ENCODE measurements at regions not wholly inside any gene's neighbourhood (a gene's known extent, or its start where the extent isn't known, plus 50 kb on each side); places are given as distances from the start of the nearest gene placed in this dataset.

- no peaks in the 10 kb centered on the region for H3K27me3 ChIP-seq (replicated peaks; ENCODE audit: control insufficient read depth, insufficient read depth, low read length, poor library complexity, severe bottlenecking)
- no peak overlapping the region for H3K4me3 ChIP-seq (ENCODE audit: insufficient read depth, low read depth, low read length, poor library complexity, severe bottlenecking)
- DNase-seq, result no peak
- no peaks in the 10 kb centered on the region for H3K9me3 ChIP-seq (ENCODE audit: control insufficient read depth, low read length)
- no peak overlapping the region for H3K27ac ChIP-seq (ENCODE audit: insufficient read depth, low read length, poor library complexity, severe bottlenecking)
- no peaks in the 10 kb centered on the region for H3K4me1 ChIP-seq (ENCODE audit: control insufficient read depth, insufficient read depth, low read length, poor library complexity, severe bottlenecking)
- no peaks in the 10 kb centered on the region for H3K36me3 ChIP-seq (ENCODE audit: control insufficient read depth, insufficient read depth, low read length)
Measured at GRCh38 chr5:2562036-2562435, 189.4 kb downstream of the IRX2 start.

GRCh38 chr5:2560435-2560834 lies 191.0 kb downstream of the IRX2 start:
- no peaks in the 10 kb centered on the region for H3K4me1 ChIP-seq (ENCODE audit: control insufficient read depth, insufficient read depth, low read length, poor library complexity, severe bottlenecking)
- no peak overlapping the region for H3K4me3 ChIP-seq (ENCODE audit: insufficient read depth, low read depth, low read length, poor library complexity, severe bottlenecking)
- no peaks in the 10 kb centered on the region for H3K36me3 ChIP-seq (ENCODE audit: control insufficient read depth, insufficient read depth, low read length)
- no peak for DNase-seq
- no peak overlapping the region for H3K27ac ChIP-seq (ENCODE audit: insufficient read depth, low read length, poor library complexity, severe bottlenecking)
- H3K9me3 ChIP-seq (ENCODE audit: control insufficient read depth, low read length), result no peaks in the 10 kb centered on the region
- no peaks in the 10 kb centered on the region for H3K27me3 ChIP-seq (replicated peaks; ENCODE audit: control insufficient read depth, insufficient read depth, low read length, poor library complexity, severe bottlenecking)

GRCh38 chr5:2557435-2557834 lies 194.0 kb downstream of the IRX2 start:
- Histone ChIP-seq H3K4me1 (ENCODE audit: control insufficient read depth, insufficient read depth, low read length, poor library complexity, severe bottlenecking) (no peaks in the 10 kb centered on the region), H3K36me3 (ENCODE audit: control insufficient read depth, insufficient read depth, low read length) (no peaks in the 10 kb centered on the region), H3K27me3 (replicated peaks; ENCODE audit: control insufficient read depth, insufficient read depth, low read length, poor library complexity, severe bottlenecking) (no peaks in the 10 kb centered on the region), H3K9me3 (ENCODE audit: control insufficient read depth, low read length) (no peaks in the 10 kb centered on the region), H3K27ac (ENCODE audit: insufficient read depth, low read length, poor library complexity, severe bottlenecking) (no peak overlapping the region), H3K4me3 (ENCODE audit: insufficient read depth, low read depth, low read length, poor library complexity, severe bottlenecking) (no peak overlapping the region)
- no peak for DNase-seq

- Histone ChIP-seq H3K4me3 (ENCODE audit: insufficient read depth, low read depth, low read length, poor library complexity, severe bottlenecking) (no peak overlapping the region), H3K4me1 (ENCODE audit: control insufficient read depth, insufficient read depth, low read length, poor library complexity, severe bottlenecking) (no peaks in the 10 kb centered on the region), H3K9me3 (ENCODE audit: control insufficient read depth, low read length) (no peaks in the 10 kb centered on the region), H3K36me3 (ENCODE audit: control insufficient read depth, insufficient read depth, low read length) (no peaks in the 10 kb centered on the region), H3K27ac (ENCODE audit: insufficient read depth, low read length, poor library complexity, severe bottlenecking) (no peak overlapping the region), H3K27me3 (replicated peaks; ENCODE audit: control insufficient read depth, insufficient read depth, low read length, poor library complexity, severe bottlenecking) (no peaks in the 10 kb centered on the region)
- DNase-seq, result no peak
Measured at GRCh38 chr5:2556375-2556966, 195.0 kb downstream of the IRX2 start.

- Histone ChIP-seq H3K27me3 (replicated peaks; ENCODE audit: control insufficient read depth, insufficient read depth, low read length, poor library complexity, severe bottlenecking) (no peaks in the 10 kb centered on the region), H3K27ac (ENCODE audit: insufficient read depth, low read length, poor library complexity, severe bottlenecking) (no peak overlapping the region), H3K9me3 (ENCODE audit: control insufficient read depth, low read length) (no peaks in the 10 kb centered on the region), H3K4me3 (ENCODE audit: insufficient read depth, low read depth, low read length, poor library complexity, severe bottlenecking) (no peak overlapping the region), H3K4me1 (ENCODE audit: control insufficient read depth, insufficient read depth, low read length, poor library complexity, severe bottlenecking) (no peaks in the 10 kb centered on the region), H3K36me3 (ENCODE audit: control insufficient read depth, insufficient read depth, low read length) (no peaks in the 10 kb centered on the region)
- DNase-seq, result no peak
Measured at GRCh38 chr5:2553611-2554010, 197.9 kb downstream of the IRX2 start.

GRCh38 chr5:2550509-2550908 lies 201.0 kb downstream of the IRX2 start:
- Histone ChIP-seq H3K9me3 (ENCODE audit: control insufficient read depth, low read length) (no peaks in the 10 kb centered on the region), H3K36me3 (ENCODE audit: control insufficient read depth, insufficient read depth, low read length) (no peaks in the 10 kb centered on the region), H3K27ac (ENCODE audit: insufficient read depth, low read length, poor library complexity, severe bottlenecking) (no peak overlapping the region), H3K4me3 (ENCODE audit: insufficient read depth, low read depth, low read length, poor library complexity, severe bottlenecking) (no peak overlapping the region), H3K27me3 (replicated peaks; ENCODE audit: control insufficient read depth, insufficient read depth, low read length, poor library complexity, severe bottlenecking) (no peaks in the 10 kb centered on the region), H3K4me1 (ENCODE audit: control insufficient read depth, insufficient read depth, low read length, poor library complexity, severe bottlenecking) (no peaks in the 10 kb centered on the region)
- DNase-seq, result no peak

GRCh38 chr5:2549900-2550299 lies 201.6 kb downstream of the IRX2 start:
- Histone ChIP-seq H3K27me3 (replicated peaks; ENCODE audit: control insufficient read depth, insufficient read depth, low read length, poor library complexity, severe bottlenecking) (no peaks in the 10 kb centered on the region), H3K9me3 (ENCODE audit: control insufficient read depth, low read length) (no peaks in the 10 kb centered on the region), H3K27ac (ENCODE audit: insufficient read depth, low read length, poor library complexity, severe bottlenecking) (no peak overlapping the region), H3K4me3 (ENCODE audit: insufficient read depth, low read depth, low read length, poor library complexity, severe bottlenecking) (no peak overlapping the region), H3K36me3 (ENCODE audit: control insufficient read depth, insufficient read depth, low read length) (no peaks in the 10 kb centered on the region), H3K4me1 (ENCODE audit: control insufficient read depth, insufficient read depth, low read length, poor library complexity, severe bottlenecking) (no peaks in the 10 kb centered on the region)
- no peak for DNase-seq

GRCh38 chr5:2549354-2549753 lies 202.1 kb downstream of the IRX2 start:
- H3K4me1 ChIP-seq (ENCODE audit: control insufficient read depth, insufficient read depth, low read length, poor library complexity, severe bottlenecking), result no peaks in the 10 kb centered on the region
- H3K27ac ChIP-seq (ENCODE audit: insufficient read depth, low read length, poor library complexity, severe bottlenecking), result no peak overlapping the region
- no peak overlapping the region for H3K4me3 ChIP-seq (ENCODE audit: insufficient read depth, low read depth, low read length, poor library complexity, severe bottlenecking)
- no peaks in the 10 kb centered on the region for H3K36me3 ChIP-seq (ENCODE audit: control insufficient read depth, insufficient read depth, low read length)
- DNase-seq, result no peak
- H3K27me3 ChIP-seq (replicated peaks; ENCODE audit: control insufficient read depth, insufficient read depth, low read length, poor library complexity, severe bottlenecking), result no peaks in the 10 kb centered on the region
- H3K9me3 ChIP-seq (ENCODE audit: control insufficient read depth, low read length), result no peaks in the 10 kb centered on the region

- no peak overlapping the region for H3K4me3 ChIP-seq (ENCODE audit: insufficient read depth, low read depth, low read length, poor library complexity, severe bottlenecking)
Measured at GRCh38 chr5:2546938-2547337, 204.5 kb downstream of the IRX2 start.

GRCh38 chr5:2544003-2544402 lies 207.5 kb downstream of the IRX2 start:
- no peaks in the 10 kb centered on the region for H3K9me3 ChIP-seq (ENCODE audit: control insufficient read depth, low read length)
- no peak overlapping the region for H3K4me3 ChIP-seq (ENCODE audit: insufficient read depth, low read depth, low read length, poor library complexity, severe bottlenecking)
- H3K4me1 ChIP-seq (ENCODE audit: control insufficient read depth, insufficient read depth, low read length, poor library complexity, severe bottlenecking), result no peaks in the 10 kb centered on the region
- H3K27me3 ChIP-seq (replicated peaks; ENCODE audit: control insufficient read depth, insufficient read depth, low read length, poor library complexity, severe bottlenecking), result no peaks in the 10 kb centered on the region
- H3K36me3 ChIP-seq (ENCODE audit: control insufficient read depth, insufficient read depth, low read length), result no peaks in the 10 kb centered on the region
- no peak for DNase-seq
- H3K27ac ChIP-seq (ENCODE audit: insufficient read depth, low read length, poor library complexity, severe bottlenecking), result no peak overlapping the region

More at GRCh38 chr5:2546938-2547337, 204.5 kb downstream of the IRX2 start:
- no peak for DNase-seq
- no peaks in the 10 kb centered on the region for H3K4me1 ChIP-seq (ENCODE audit: control insufficient read depth, insufficient read depth, low read length, poor library complexity, severe bottlenecking)
- H3K36me3 ChIP-seq (ENCODE audit: control insufficient read depth, insufficient read depth, low read length), result no peaks in the 10 kb centered on the region
- H3K9me3 ChIP-seq (ENCODE audit: control insufficient read depth, low read length), result no peaks in the 10 kb centered on the region
- H3K27ac ChIP-seq (ENCODE audit: insufficient read depth, low read length, poor library complexity, severe bottlenecking), result no peak overlapping the region
- H3K27me3 ChIP-seq (replicated peaks; ENCODE audit: control insufficient read depth, insufficient read depth, low read length, poor library complexity, severe bottlenecking), result no peaks in the 10 kb centered on the region
